ENCODE measurements at regions not wholly inside any gene's neighbourhood (a gene's known extent, or its start where the extent isn't known, plus 50 kb on each side); places are given as distances from the start of the nearest gene placed in this dataset.
"Not testable (repeated sequence)": the region's sequence is repeated elsewhere in the genome, so short reads cannot be mapped to it uniquely, and the experiment has no call there.

DNA sequence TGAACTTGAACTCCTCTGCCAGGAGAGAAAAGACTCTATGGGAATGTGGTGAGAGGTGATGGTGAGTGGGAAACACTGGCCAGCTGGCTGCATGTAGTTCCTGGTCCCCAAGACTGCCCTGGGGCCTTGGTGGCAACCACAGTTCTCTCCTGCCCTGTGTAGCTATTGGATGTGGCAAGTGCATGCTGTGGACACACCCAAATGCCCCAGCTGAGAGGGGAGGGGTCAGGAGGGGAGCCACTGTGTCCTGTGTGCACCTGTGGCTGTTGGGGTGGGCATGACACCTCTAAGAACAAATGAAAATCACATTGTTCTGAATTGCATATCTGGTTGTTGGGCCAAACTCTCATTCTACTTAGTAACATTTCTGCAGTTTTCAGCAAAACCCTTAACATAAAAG, 409.6 kb downstream of the NSUN3 start:
- peaks cover 12% of the 10 kb centered on the region for H3K4me1 ChIP-seq (ENCODE audit: control insufficient read depth, insufficient read depth, low read length)
- no peaks in the 10 kb centered on the region for H3K9me3 ChIP-seq (ENCODE audit: control insufficient read depth, insufficient read depth, low read length)
- no peaks in the 10 kb centered on the region for H3K27me3 ChIP-seq (ENCODE audit: control insufficient read depth, insufficient read depth, low read length)
- H3K9ac ChIP-seq (ENCODE audit: low read depth, low read length): no peak overlapping the region
- H3K4me3 ChIP-seq (ENCODE audit: low read depth, low read length): no peak overlapping the region
- H3K36me3 ChIP-seq (ENCODE audit: control insufficient read depth, insufficient read depth, low read length): no peaks in the 10 kb centered on the region

DNA sequence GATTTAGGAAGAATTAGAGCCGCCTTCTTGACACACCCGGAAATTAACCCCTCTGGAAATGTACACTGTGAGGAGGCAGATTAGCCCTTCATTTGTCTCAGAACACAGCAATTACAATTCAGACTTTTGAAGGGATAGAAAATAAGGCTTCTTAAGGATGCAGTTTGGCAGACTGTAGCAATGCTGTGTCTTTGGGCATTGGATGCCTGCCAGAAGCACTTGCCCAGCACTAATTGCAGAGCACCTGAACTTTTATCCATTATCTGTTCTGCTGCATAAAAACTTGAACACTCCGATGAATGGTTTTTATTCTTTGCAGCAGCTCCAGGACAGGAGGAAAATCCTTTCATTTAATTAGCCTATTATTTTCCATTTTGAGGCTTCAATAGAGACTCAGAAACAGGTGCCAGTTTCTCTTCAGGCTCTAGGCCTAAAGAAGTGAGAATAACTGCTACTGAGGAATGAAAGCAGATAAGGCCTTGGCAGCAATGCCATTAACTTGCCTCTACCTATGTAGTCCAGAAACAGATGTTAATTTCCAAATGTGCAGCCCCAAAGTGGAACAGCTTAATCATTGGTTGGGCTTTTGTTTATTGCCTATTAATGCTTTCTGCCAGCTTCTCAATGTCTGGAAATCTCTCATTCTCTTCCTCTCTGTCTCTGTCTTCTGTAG, 418.5 kb downstream of the NSUN3 start:
- Histone ChIP-seq H3K9ac (ENCODE audit: low read depth, low read length) (no peak overlapping the region), H3K36me3 (ENCODE audit: control insufficient read depth, insufficient read depth, low read length) (no peaks in the 10 kb centered on the region), H3K4me3 (ENCODE audit: low read depth, low read length) (no peak overlapping the region), H3K27me3 (ENCODE audit: control insufficient read depth, insufficient read depth, low read length) (no peaks in the 10 kb centered on the region), H3K4me1 (ENCODE audit: control insufficient read depth, insufficient read depth, low read length) (no peaks in the 10 kb centered on the region), H3K9me3 (ENCODE audit: control insufficient read depth, insufficient read depth, low read length) (no peaks in the 10 kb centered on the region)

DNA sequence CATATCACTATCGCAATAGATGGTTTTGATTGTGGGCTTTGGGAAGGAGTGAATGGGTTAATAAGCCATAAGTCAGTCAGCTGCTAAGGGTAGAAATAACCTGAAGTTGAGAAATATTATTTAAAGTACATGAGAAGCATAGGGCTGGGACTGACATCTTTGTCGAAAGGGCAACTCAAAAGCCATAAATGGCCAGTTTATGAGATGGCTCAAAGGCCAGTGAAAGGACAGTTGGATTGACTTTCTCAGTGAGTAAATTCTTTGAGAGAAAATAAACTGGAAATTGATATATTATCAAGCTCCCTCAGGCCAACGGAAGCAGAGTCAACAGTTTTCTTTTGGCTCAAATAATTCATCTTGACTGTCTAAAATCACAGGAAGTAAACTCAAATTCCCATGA, 419.8 kb downstream of the NSUN3 start:
- no peaks in the 10 kb centered on the region for H3K36me3 ChIP-seq (ENCODE audit: control insufficient read depth, insufficient read depth, low read length)

DNA sequence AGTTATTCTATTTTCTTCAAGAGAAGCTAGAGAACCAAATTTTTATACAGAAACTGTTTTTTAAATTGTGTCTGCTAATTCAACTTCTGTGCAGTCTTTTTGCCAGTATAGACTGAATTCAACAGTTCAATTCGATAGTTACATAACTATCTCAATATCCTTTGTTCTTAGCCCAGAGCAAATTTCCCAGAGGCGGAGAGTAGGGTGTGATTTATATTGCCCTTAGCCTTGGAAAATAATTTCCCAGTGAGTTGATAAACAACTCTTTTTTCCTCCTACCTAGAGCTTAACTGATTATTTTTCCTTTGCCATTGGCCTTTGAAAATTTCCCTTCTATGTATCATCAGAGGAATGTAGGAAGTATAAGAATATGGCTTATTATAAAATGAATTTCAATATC, 420.5 kb downstream of the NSUN3 start:
- no peaks in the 10 kb centered on the region for H3K27me3 ChIP-seq (ENCODE audit: control insufficient read depth, insufficient read depth, low read length)
- H3K9ac ChIP-seq (ENCODE audit: low read depth, low read length): no peak overlapping the region
- no peak overlapping the region for H3K4me3 ChIP-seq (ENCODE audit: low read depth, low read length)
- peaks cover 3% of the 10 kb centered on the region for H3K4me1 ChIP-seq (ENCODE audit: control insufficient read depth, insufficient read depth, low read length)
- no peaks in the 10 kb centered on the region for H3K36me3 ChIP-seq (ENCODE audit: control insufficient read depth, insufficient read depth, low read length)
- no peaks in the 10 kb centered on the region for H3K9me3 ChIP-seq (ENCODE audit: control insufficient read depth, insufficient read depth, low read length)

More for the DNA sequence above, 419.8 kb downstream of the NSUN3 start:
- Histone ChIP-seq H3K4me3 (ENCODE audit: low read depth, low read length) (no peak overlapping the region), H3K4me1 (ENCODE audit: control insufficient read depth, insufficient read depth, low read length) (peaks cover 3% of the 10 kb centered on the region), H3K9me3 (ENCODE audit: control insufficient read depth, insufficient read depth, low read length) (no peaks in the 10 kb centered on the region), H3K27me3 (ENCODE audit: control insufficient read depth, insufficient read depth, low read length) (no peaks in the 10 kb centered on the region), H3K9ac (ENCODE audit: low read depth, low read length) (no peak overlapping the region)

DNA sequence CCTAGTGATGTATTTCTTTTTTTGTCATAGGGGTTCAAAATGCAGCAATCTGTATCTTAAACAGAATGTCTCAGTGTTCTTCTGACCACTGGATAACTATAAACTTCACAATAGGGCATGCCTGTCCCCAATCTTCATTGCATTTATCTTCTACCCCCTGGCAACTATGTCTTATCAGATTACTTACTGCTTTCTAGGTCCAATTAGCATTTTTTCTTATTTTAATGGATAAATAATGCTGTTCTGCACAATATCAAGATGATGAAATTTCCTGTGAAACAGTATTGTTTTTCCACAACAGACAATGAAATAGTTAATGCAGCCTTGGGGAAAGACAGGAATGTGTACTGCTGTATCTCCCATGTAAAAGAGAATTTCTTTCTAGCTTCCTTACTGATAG, 432.1 kb downstream of the NSUN3 start:
- Histone ChIP-seq H3K4me1 (ENCODE audit: control insufficient read depth, insufficient read depth, low read length) (no peaks in the 10 kb centered on the region), H3K4me3 (ENCODE audit: low read depth, low read length) (no peak overlapping the region), H3K36me3 (ENCODE audit: control insufficient read depth, insufficient read depth, low read length) (no peaks in the 10 kb centered on the region), H3K9me3 (ENCODE audit: control insufficient read depth, insufficient read depth, low read length) (no peaks in the 10 kb centered on the region), H3K9ac (ENCODE audit: low read depth, low read length) (no peak overlapping the region), H3K27me3 (ENCODE audit: control insufficient read depth, insufficient read depth, low read length) (no peaks in the 10 kb centered on the region)

DNA sequence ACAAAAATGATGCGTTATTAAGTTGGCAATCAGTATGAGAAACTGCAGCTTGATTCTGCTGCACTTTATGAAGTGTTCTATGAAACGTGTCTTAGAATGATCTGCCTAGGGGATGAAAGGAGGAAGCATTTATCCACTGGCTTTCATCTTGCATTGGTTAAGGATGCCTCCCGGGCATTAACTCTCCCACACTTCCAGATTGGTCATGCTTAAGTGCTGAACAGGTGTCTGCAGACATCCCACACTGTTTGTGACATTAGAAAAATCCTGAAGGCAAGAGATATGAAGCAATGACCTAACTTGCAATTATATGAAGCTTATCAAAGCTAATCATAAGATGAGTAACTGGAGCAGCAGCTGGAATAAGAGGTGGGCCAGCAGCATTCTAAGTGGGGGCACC, 437.3 kb downstream of the NSUN3 start:
- H3K9ac ChIP-seq (ENCODE audit: low read depth, low read length): no peak overlapping the region
- H3K9me3 ChIP-seq (ENCODE audit: control insufficient read depth, insufficient read depth, low read length): peaks cover 7% of the 10 kb centered on the region
- H3K4me1 ChIP-seq (ENCODE audit: control insufficient read depth, insufficient read depth, low read length): no peaks in the 10 kb centered on the region
- H3K4me3 ChIP-seq (ENCODE audit: low read depth, low read length): no peak overlapping the region
- H3K36me3 ChIP-seq (ENCODE audit: control insufficient read depth, insufficient read depth, low read length): no peaks in the 10 kb centered on the region
- H3K27me3 ChIP-seq (ENCODE audit: control insufficient read depth, insufficient read depth, low read length): no peaks in the 10 kb centered on the region

DNA sequence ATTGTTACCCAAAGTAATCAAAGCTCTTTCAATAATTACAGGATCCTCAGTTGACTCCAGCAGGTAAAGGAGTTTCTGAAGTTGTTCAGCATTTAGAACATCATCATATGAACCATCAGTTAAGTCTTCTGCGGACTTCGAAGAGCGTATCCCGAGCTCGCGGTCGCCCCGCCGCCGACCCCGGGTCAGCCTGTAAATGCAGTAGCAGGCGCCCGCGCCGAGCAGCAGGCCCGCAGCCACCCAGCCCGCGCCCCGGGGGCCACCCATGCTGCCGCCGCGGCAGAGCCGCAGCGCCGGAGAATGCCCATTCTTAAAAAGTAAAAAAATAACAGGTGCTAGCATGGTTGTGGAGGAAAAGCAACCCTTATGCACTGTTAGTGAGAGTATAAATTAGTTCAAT, 444.5 kb downstream of the NSUN3 start:
- H3K27me3 ChIP-seq (ENCODE audit: control insufficient read depth, insufficient read depth, low read length); H3K9ac ChIP-seq (ENCODE audit: low read depth, low read length); H3K9me3 ChIP-seq (ENCODE audit: control insufficient read depth, insufficient read depth, low read length); H3K4me1 ChIP-seq (ENCODE audit: control insufficient read depth, insufficient read depth, low read length); H3K4me3 ChIP-seq (ENCODE audit: low read depth, low read length); H3K36me3 ChIP-seq (ENCODE audit: control insufficient read depth, insufficient read depth, low read length): not testable (repeated sequence)

DNA sequence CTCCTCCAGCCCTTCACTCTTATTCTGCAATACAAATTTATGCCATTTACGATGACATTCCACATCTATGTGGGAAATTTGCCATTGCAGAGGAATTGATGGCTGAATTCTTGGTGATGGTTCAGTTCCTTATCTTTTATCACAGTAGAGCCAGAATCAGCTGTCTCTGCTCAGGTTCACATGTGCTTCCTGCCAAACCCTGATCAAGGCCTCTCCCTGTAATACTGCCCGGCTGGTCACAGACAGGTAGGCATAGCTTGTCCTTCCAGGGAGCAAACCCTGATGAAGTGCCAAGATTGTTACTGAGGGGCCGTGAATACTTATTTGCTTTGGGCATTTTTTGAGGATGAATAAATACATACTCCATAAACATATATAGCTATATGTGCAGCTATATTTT, 450.0 kb downstream of the NSUN3 start:
- no peaks in the 10 kb centered on the region for H3K9me3 ChIP-seq (ENCODE audit: control insufficient read depth, insufficient read depth, low read length)

DNA sequence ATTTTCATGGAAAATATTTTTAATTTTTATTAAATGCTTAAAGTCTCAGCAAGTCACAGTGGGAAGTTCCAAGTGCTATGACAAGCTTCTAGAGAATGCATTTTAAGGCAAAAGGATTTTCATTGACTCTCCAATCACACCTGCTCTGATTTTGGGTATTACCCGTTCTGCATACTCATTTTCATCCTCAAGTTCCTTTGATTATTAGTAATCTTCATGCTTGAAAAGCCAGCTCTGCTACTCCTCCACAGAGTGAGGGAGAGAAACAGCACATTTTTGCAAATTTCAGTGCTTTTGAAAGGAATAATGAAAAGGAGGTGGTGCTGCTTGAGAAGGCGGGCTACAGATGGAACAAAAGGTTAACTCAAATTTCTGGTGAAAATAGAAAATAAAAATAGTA, 450.7 kb downstream of the NSUN3 start:
- Histone ChIP-seq H3K9me3 (ENCODE audit: control insufficient read depth, insufficient read depth, low read length) (no peaks in the 10 kb centered on the region), H3K4me1 (ENCODE audit: control insufficient read depth, insufficient read depth, low read length) (no peaks in the 10 kb centered on the region), H3K36me3 (ENCODE audit: control insufficient read depth, insufficient read depth, low read length) (no peaks in the 10 kb centered on the region), H3K4me3 (ENCODE audit: low read depth, low read length) (no peak overlapping the region), H3K9ac (ENCODE audit: low read depth, low read length) (no peak overlapping the region), H3K27me3 (ENCODE audit: control insufficient read depth, insufficient read depth, low read length) (no peaks in the 10 kb centered on the region)

More for the DNA sequence above, 450.0 kb downstream of the NSUN3 start:
- H3K9ac ChIP-seq (ENCODE audit: low read depth, low read length): no peak overlapping the region
- no peak overlapping the region for H3K4me3 ChIP-seq (ENCODE audit: low read depth, low read length)
- no peaks in the 10 kb centered on the region for H3K27me3 ChIP-seq (ENCODE audit: control insufficient read depth, insufficient read depth, low read length)
- H3K36me3 ChIP-seq (ENCODE audit: control insufficient read depth, insufficient read depth, low read length): no peaks in the 10 kb centered on the region
- no peaks in the 10 kb centered on the region for H3K4me1 ChIP-seq (ENCODE audit: control insufficient read depth, insufficient read depth, low read length)

DNA sequence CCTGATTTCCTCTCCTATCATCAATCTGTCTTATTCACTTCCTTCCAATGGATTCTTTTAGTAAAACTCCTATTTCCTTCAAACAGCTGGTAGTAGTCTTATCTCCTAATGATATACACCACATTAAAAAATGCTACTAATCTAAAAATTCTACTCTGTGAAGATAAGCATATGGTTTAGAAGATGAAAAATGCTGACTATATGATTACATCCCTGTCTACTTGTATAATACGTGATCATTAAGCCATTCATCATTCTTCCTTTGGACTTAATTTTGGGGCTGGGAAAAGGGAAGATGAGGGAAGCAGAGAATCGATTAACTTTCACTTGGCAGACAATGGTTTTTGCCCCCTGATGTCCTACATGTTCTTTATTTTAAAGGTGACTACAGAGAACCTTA, 453.1 kb downstream of the NSUN3 start:
- Histone ChIP-seq H3K4me3 (ENCODE audit: low read depth, low read length) (no peak overlapping the region), H3K9ac (ENCODE audit: low read depth, low read length) (no peak overlapping the region), H3K9me3 (ENCODE audit: control insufficient read depth, insufficient read depth, low read length) (no peaks in the 10 kb centered on the region), H3K36me3 (ENCODE audit: control insufficient read depth, insufficient read depth, low read length) (no peaks in the 10 kb centered on the region), H3K4me1 (ENCODE audit: control insufficient read depth, insufficient read depth, low read length) (no peaks in the 10 kb centered on the region), H3K27me3 (ENCODE audit: control insufficient read depth, insufficient read depth, low read length) (no peaks in the 10 kb centered on the region)

DNA sequence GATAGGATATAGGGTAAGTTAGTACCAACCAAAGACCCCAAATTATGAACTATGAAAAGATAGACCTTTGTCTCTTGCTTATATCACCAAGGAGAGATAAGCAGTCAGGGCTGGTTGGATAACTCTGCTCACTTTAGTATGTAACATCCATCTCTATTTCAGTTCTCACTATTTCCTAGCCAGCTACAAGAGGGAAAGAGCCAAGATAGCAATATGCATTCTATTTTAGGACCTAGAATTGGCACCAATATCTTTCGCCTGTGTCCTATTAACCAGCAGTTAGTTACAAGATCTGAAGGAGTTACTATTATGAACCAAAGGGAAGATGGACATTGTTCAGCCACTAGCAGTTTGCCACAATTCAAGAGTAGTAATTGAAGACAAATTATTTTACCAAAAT, 457.5 kb downstream of the NSUN3 start:
- H3K4me3 ChIP-seq (ENCODE audit: low read depth, low read length): no peak overlapping the region
- H3K9ac ChIP-seq (ENCODE audit: low read depth, low read length): no peak overlapping the region
- no peaks in the 10 kb centered on the region for H3K9me3 ChIP-seq (ENCODE audit: control insufficient read depth, insufficient read depth, low read length)
- no peaks in the 10 kb centered on the region for H3K27me3 ChIP-seq (ENCODE audit: control insufficient read depth, insufficient read depth, low read length)
- peaks cover 14% of the 10 kb centered on the region for H3K4me1 ChIP-seq (ENCODE audit: control insufficient read depth, insufficient read depth, low read length)
- H3K36me3 ChIP-seq (ENCODE audit: control insufficient read depth, insufficient read depth, low read length): no peaks in the 10 kb centered on the region

DNA sequence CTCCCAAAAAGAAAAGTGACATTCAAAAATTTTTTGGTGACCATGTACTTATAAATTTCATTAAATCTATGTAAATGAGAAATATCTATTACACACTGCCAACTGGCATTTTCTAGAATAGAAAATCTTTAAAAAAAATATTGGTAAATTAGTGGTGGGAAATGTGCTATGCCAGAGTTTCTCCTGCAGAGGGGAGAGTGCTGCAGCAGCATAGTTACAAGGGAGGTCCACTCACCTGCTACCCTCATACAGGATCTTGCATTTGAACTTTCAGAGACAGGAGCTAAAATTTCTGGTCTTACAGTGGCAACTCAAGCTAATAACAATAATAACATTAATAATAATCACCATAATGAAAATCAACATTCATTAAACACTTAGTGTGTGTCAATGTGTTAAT, 459.6 kb downstream of the NSUN3 start:
- H3K36me3 ChIP-seq (ENCODE audit: control insufficient read depth, insufficient read depth, low read length): no peaks in the 10 kb centered on the region
- H3K4me3 ChIP-seq (ENCODE audit: low read depth, low read length): no peak overlapping the region
- H3K4me1 ChIP-seq (ENCODE audit: control insufficient read depth, insufficient read depth, low read length): peaks cover 14% of the 10 kb centered on the region
- H3K9me3 ChIP-seq (ENCODE audit: control insufficient read depth, insufficient read depth, low read length): no peaks in the 10 kb centered on the region
- no peaks in the 10 kb centered on the region for H3K27me3 ChIP-seq (ENCODE audit: control insufficient read depth, insufficient read depth, low read length)
- no peak overlapping the region for H3K9ac ChIP-seq (ENCODE audit: low read depth, low read length)
